ENCODE measurements at regions not wholly inside any gene's neighbourhood (a gene's known extent, or its start where the extent isn't known, plus 50 kb on each side); places are given as distances from the start of the nearest gene placed in this dataset.

GRCh38 chr2:64369706-64370105 lies 84.3 kb upstream of the LGALSL start:
- DNase-seq (ENCODE audit: low read depth in 2 of 2) = no peak

- DNase-seq (ENCODE audit: low read depth in 2 of 2) = no peak
Observed at GRCh38 chr2:64371727-64372126, 82.2 kb upstream of the LGALSL start.

- no peak for DNase-seq (ENCODE audit: low read depth in 2 of 2)
Observed at GRCh38 chr2:64374686-64375085, 79.3 kb upstream of the LGALSL start.

GRCh38 chr2:64376926-64377325 lies 77.0 kb upstream of the LGALSL start:
- DNase-seq (ENCODE audit: low read depth in 2 of 2) = no peak

- no peak for DNase-seq (ENCODE audit: low read depth in 2 of 2)
Observed at GRCh38 chr2:64379186-64379585, 74.8 kb upstream of the LGALSL start.

- DNase-seq (ENCODE audit: low read depth in 2 of 2) = no peak
Observed at GRCh38 chr2:64380853-64381527, 73.0 kb upstream of the LGALSL start.

- DNase-seq (ENCODE audit: low read depth in 2 of 2) = no peak
Observed at GRCh38 chr2:64383016-64383591, 70.9 kb upstream of the LGALSL start.

- DNase-seq (ENCODE audit: low read depth in 2 of 2) = no peak
Observed at GRCh38 chr2:64383881-64384280, 70.1 kb upstream of the LGALSL start.

GRCh38 chr2:64386676-64387075 lies 67.3 kb upstream of the LGALSL start:
- DNase-seq (ENCODE audit: low read depth in 2 of 2) = no peak

- no peak for DNase-seq (ENCODE audit: low read depth in 2 of 2)
Observed at GRCh38 chr2:64390586-64390985, 63.4 kb upstream of the LGALSL start.

- no peak for DNase-seq (ENCODE audit: low read depth in 2 of 2)
Observed at GRCh38 chr2:64391424-64391823, 62.5 kb upstream of the LGALSL start.

- DNase-seq (ENCODE audit: low read depth in 2 of 2) = no peak
Observed at GRCh38 chr2:64391940-64392339, 62.0 kb upstream of the LGALSL start.

- no peak for DNase-seq (ENCODE audit: low read depth in 2 of 2)
Observed at GRCh38 chr2:64392529-64392928, 61.4 kb upstream of the LGALSL start.

GRCh38 chr2:64393383-64394010 lies 60.5 kb upstream of the LGALSL start:
- no peak for DNase-seq (ENCODE audit: low read depth in 2 of 2)

- no peak for DNase-seq (ENCODE audit: low read depth in 2 of 2)
Observed at GRCh38 chr2:64394153-64394552, 59.8 kb upstream of the LGALSL start.

- DNase-seq (ENCODE audit: low read depth in 2 of 2) = no peak
Observed at GRCh38 chr2:64396001-64396400, 58.0 kb upstream of the LGALSL start.

GRCh38 chr2:64396551-64396950 lies 57.4 kb upstream of the LGALSL start:
- DNase-seq (ENCODE audit: low read depth in 2 of 2) = no peak

- DNase-seq (ENCODE audit: low read depth in 2 of 2) = no peak
Observed at GRCh38 chr2:64398516-64399129, 55.3 kb upstream of the LGALSL start.

- DNase-seq (ENCODE audit: low read depth in 2 of 2) = no peak
Observed at GRCh38 chr2:64399521-64399920, 54.4 kb upstream of the LGALSL start.

- no peak for DNase-seq (ENCODE audit: low read depth in 2 of 2)
Observed at GRCh38 chr2:64400105-64400728, 53.7 kb upstream of the LGALSL start.

GRCh38 chr2:64400733-64401528 lies 53.0 kb upstream of the LGALSL start:
- no peak for DNase-seq (ENCODE audit: low read depth in 2 of 2)

- DNase-seq (ENCODE audit: low read depth in 2 of 2) = no peak
Observed at GRCh38 chr2:64401529-64401880, 52.5 kb upstream of the LGALSL start.

All from stimulated activated CD4-positive, alpha-beta T cell treated with anti-CD3 and anti-CD28 coated beads, Interleukin-1b, Interleukin-23, amount 100 ng/mL, for 4 hours (primary cell).